ENCODE measurements at regions not wholly inside any gene's neighbourhood (a gene's known extent, or its start where the extent isn't known, plus 50 kb on each side); places are given as distances from the start of the nearest gene placed in this dataset.

DNA sequence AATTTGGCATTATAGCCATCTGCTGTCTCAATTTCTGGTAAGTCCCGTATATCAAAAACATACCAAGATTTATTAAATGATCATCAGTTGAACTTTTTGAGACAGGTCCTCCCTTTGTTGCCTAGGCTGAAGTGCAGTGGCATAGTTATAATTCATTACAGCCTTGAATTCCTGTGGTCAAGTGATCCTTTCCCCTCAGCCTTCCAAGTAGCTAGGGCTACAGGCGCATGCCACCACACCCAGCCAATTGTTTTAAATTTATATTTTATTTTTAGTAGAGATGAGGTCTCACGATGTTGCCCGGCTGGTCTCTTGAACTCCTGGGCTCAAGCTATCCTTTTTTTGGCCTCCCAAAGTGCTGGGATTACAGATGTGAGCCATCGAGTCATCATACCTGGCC, 418.9 kb downstream of the ARHGEF28 start:
- Histone ChIP-seq H4K20me1 (ENCODE audit: control insufficient read depth, insufficient read depth) (no peaks in the 10 kb centered on the region), H3K4me1 (ENCODE audit: control insufficient read depth, insufficient read depth, low read length) (no peaks in the 10 kb centered on the region), H2AFZ (ENCODE audit: control insufficient read depth, low read depth, low read length) (no peak overlapping the region), H3K9ac (ENCODE audit: control insufficient read depth, insufficient read depth, low read length) (no peak overlapping the region), H3K9me3 (replicated peaks; ENCODE audit: control insufficient read depth, insufficient read depth, low read length) (no peaks in the 10 kb centered on the region; the same call in 2 of the 3 replicates), H3K36me3 (ENCODE audit: control insufficient read depth in 2 of 2, insufficient read depth in 2 of 2, low read length in 1 of 2) (no peaks in the 10 kb centered on the region), H3K4me2 (ENCODE audit: control insufficient read depth, insufficient read depth) (no peak overlapping the region), H3K27me3 (replicated peaks in 1 of 2; ENCODE audit: control insufficient read depth in 2 of 2, insufficient read depth in 2 of 2, low read length in 1 of 2) (no peaks in the 10 kb centered on the region), H3K79me2 (ENCODE audit: control insufficient read depth, insufficient read depth, low read length) (no peaks in the 10 kb centered on the region), H3K4me3 (no peak overlapping the region), H3K27ac (ENCODE audit: control insufficient read depth, insufficient read depth) (no peak overlapping the region)
- DNase-seq (ENCODE audit: low read depth, low spot score) (no peak), ATAC-seq (no peak), FAIRE-seq (no peak)
- CTCF ChIA-PET: no interaction called here
- RAD21 ChIA-PET (ENCODE audit: unreplicated experiment): interaction anchor here (1.6 kb wide), 1 partner anchor 9 kb away, joined by 5 read pairs; no protein-coding TSS in a partner anchor
- no TSS peak for BruUV-seq (replicated peaks)
- POLR2A ChIA-PET: no interaction called here
- TF ChIP-seq ATF7 (IDR thresholded peaks at IDR 0.05; ENCODE audit: low read depth): no peak
- TF ChIP-seq RCOR1 (conservative IDR thresholded peaks at IDR 0.05; ENCODE audit: low read depth, low read length): no peak
- TF ChIP-seq RB1 (IDR thresholded peaks at IDR 0.05; ENCODE audit: borderline replicate concordance): no peak
- intact Hi-C loops (cut with micrococcal nuclease; ENCODE audit: unreplicated experiment) (no loop called here), in situ Hi-C loops (cut with MboI) (no loop called here)
- WGBS (ENCODE audit: insufficient coverage, insufficient replicate concordance, low lambda C conversion rate, missing lambda C conversion rate): 58% methylated on average over 5 of the region's 5 CpGs
- SMC1A ChIA-PET (ENCODE audit: uncharacterized antibody, unreplicated experiment): interaction anchor here (0.8 to 2.1 kb wide), 3 partner anchors 7 to 12 kb away, joined by 3 to 6 read pairs (median 3); no protein-coding TSS in a partner anchor

DNA sequence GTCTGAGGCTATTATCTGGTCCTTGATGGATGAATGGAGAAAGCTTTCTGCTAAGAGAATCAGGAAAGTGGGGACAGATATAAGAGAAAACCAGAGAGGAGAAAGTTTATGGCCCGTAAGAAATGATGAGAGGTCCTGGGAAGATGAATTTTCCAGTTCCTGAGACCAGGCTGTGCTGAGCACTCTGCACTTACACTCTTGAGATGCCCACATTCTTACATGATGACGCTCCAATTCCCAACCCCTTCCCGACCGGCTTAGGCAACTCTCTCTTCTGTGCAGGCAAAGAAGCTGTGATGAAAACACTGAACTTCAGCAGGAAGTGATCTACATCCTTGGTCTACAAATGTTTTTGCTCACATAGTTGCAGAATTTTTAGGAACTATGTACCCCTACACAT, 417.0 kb downstream of the ARHGEF28 start:
- no peaks in the 10 kb centered on the region for H3K27me3 ChIP-seq (replicated peaks in 1 of 2; ENCODE audit: control insufficient read depth in 2 of 2, insufficient read depth in 2 of 2, low read length in 1 of 2)
- H3K9me3 ChIP-seq (replicated peaks; ENCODE audit: control insufficient read depth, insufficient read depth, low read length): no peaks in the 10 kb centered on the region; the same call in 2 of the 3 replicates
- ChIA-PET CTCF (no interaction called here), POLR2A (no interaction called here), SMC1A (ENCODE audit: uncharacterized antibody, unreplicated experiment) (interaction anchor here (0.6 kb wide), 1 partner anchor 74 kb away, joined by 3 read pairs; no protein-coding TSS in a partner anchor), RAD21 (ENCODE audit: unreplicated experiment) (no interaction called here)
- no peak for ATAC-seq
- H3K36me3 ChIP-seq (ENCODE audit: control insufficient read depth in 2 of 2, insufficient read depth in 2 of 2, low read length in 1 of 2): no peaks in the 10 kb centered on the region
- H3K4me1 ChIP-seq (ENCODE audit: control insufficient read depth, insufficient read depth, low read length): no peaks in the 10 kb centered on the region
- H2AFZ ChIP-seq (ENCODE audit: control insufficient read depth, low read depth, low read length): no peak overlapping the region
- H4K20me1 ChIP-seq (ENCODE audit: control insufficient read depth, insufficient read depth): no peaks in the 10 kb centered on the region
- no peaks in the 10 kb centered on the region for H3K79me2 ChIP-seq (ENCODE audit: control insufficient read depth, insufficient read depth, low read length)
- no TSS peak for BruUV-seq (replicated peaks)
- H3K4me3 ChIP-seq: no peak overlapping the region
- TF ChIP-seq SIX5 (IDR thresholded peaks at IDR 0.05; ENCODE audit: low read depth, low read length, severe bottlenecking) (no peak), BRCA1 (IDR thresholded peaks at IDR 0.05; ENCODE audit: low read depth, low read length) (no peak), RBBP5 (conservative IDR thresholded peaks at IDR 0.05) (no peak), ASH2L (IDR thresholded peaks at IDR 0.05; ENCODE audit: borderline replicate concordance, low read depth) (no peak), MEF2B (IDR thresholded peaks at IDR 0.05; ENCODE audit: partially characterized antibody, poor library complexity, severe bottlenecking) (no peak), KLF5 (IDR thresholded peaks at IDR 0.05; ENCODE audit: partially characterized antibody) (no peak), PAX8 (IDR thresholded peaks at IDR 0.05) (no peak)
- TF ChIP-seq, protein P1, sequence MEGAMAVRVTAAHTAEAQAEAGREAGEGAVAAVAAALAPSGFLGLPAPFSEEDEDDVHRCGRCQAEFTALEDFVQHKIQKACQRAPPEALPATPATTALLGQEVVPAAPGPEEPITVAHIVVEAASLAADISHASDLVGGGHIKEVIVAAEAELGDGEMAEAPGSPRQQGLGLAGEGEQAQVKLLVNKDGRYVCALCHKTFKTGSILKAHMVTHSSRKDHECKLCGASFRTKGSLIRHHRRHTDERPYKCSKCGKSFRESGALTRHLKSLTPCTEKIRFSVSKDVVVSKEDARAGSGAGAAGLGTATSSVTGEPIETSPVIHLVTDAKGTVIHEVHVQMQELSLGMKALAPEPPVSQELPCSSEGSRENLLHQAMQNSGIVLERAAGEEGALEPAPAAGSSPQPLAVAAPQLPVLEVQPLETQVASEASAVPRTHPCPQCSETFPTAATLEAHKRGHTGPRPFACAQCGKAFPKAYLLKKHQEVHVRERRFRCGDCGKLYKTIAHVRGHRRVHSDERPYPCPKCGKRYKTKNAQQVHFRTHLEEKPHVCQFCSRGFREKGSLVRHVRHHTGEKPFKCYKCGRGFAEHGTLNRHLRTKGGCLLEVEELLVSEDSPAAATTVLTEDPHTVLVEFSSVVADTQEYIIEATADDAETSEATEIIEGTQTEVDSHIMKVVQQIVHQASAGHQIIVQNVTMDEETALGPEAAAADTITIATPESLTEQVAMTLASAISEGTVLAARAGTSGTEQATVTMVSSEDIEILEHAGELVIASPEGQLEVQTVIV (IDR thresholded peaks at IDR 0.05; ENCODE audit: borderline replicate concordance, partially characterized antibody): no peak
- TF ChIP-seq, protein P2, sequence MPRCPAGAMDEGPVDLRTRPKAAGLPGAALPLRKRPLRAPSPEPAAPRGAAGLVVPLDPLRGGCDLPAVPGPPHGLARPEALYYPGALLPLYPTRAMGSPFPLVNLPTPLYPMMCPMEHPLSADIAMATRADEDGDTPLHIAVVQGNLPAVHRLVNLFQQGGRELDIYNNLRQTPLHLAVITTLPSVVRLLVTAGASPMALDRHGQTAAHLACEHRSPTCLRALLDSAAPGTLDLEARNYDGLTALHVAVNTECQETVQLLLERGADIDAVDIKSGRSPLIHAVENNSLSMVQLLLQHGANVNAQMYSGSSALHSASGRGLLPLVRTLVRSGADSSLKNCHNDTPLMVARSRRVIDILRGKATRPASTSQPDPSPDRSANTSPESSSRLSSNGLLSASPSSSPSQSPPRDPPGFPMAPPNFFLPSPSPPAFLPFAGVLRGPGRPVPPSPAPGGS (IDR thresholded peaks at IDR 0.05; ENCODE audit: borderline replicate concordance, insufficient read depth, low read depth, low read length, poor library complexity, severe bottlenecking): no peak
- in situ Hi-C loops (cut with MboI): no loop called here
- intact Hi-C loops (cut with micrococcal nuclease; ENCODE audit: unreplicated experiment): no loop called here
- DNase-seq (ENCODE audit: low read depth, low spot score): no peak
- no peak overlapping the region for H3K4me2 ChIP-seq (ENCODE audit: control insufficient read depth, insufficient read depth)
- H3K9ac ChIP-seq (ENCODE audit: control insufficient read depth, insufficient read depth, low read length): no peak overlapping the region
- FAIRE-seq: no peak
- 39% methylated on average over 4 of the region's 4 CpGs for WGBS (ENCODE audit: insufficient coverage, insufficient replicate concordance, low lambda C conversion rate, missing lambda C conversion rate)
- no peak overlapping the region for H3K27ac ChIP-seq (ENCODE audit: control insufficient read depth, insufficient read depth)
